ENCODE measurements at regions not wholly inside any gene's neighbourhood (a gene's known extent, or its start where the extent isn't known, plus 50 kb on each side); places are given as distances from the start of the nearest gene placed in this dataset.

- H3K27ac ChIP-seq = no peak overlapping the region
- DNase-seq (ENCODE audit: low read depth in 1 of 2, low spot score in 1 of 2) (no peak), ATAC-seq (no peak), FAIRE-seq (no peak)
- H3K4me1 ChIP-seq = no peaks in the 10 kb centered on the region
- ChIA-PET CTCF (no interaction called here), POLR2A (no interaction called here)
- no peak overlapping the region for H3K4me3 ChIP-seq
- 0% methylated on average over 1 of the region's 1 CpG for WGBS (ENCODE audit: missing lambda C conversion rate)
- no peak for TF ChIP-seq SREBF2 (IDR thresholded peaks at IDR 0.05)
- TF ChIP-seq ZNF302 (CRISPR knock-in tag; IDR thresholded peaks at IDR 0.05) = no peak
- TF ChIP-seq EHF (CRISPR knock-in tag; IDR thresholded peaks at IDR 0.05) = no peak
- TF ChIP-seq REST (IDR thresholded peaks at IDR 0.05) = no peak
- TF ChIP-seq CTCF (IDR thresholded peaks at IDR 0.05) = no peak
- TF ChIP-seq TFCP2L1 (CRISPR knock-in tag; IDR thresholded peaks at IDR 0.05) = no peak
- TF ChIP-seq ESRRA (IDR thresholded peaks at IDR 0.05; ENCODE audit: borderline replicate concordance, low read length) = no peak
- TF ChIP-seq TP53 (CRISPR knock-in tag; IDR thresholded peaks at IDR 0.05) = no peak
- TF ChIP-seq MAX (IDR thresholded peaks at IDR 0.05) = no peak
- no peak for TF ChIP-seq CEBPB (IDR thresholded peaks at IDR 0.05)
- TF ChIP-seq JUNB (IDR thresholded peaks at IDR 0.05) = no peak
- no peak for TF ChIP-seq JUN (IDR thresholded peaks at IDR 0.05)
- no peak for TF ChIP-seq ZC3H11A (IDR thresholded peaks at IDR 0.05)
- no peak overlapping the region for H3K4me2 ChIP-seq
- no peaks in the 10 kb centered on the region for H3K9me3 ChIP-seq
Measured at GRCh38 chr1:216997831-216998230, 274.6 kb upstream of the ESRRG start.

GRCh38 chr1:216997069-216997468 lies 273.8 kb upstream of the ESRRG start:
- H3K4me1 ChIP-seq = no peaks in the 10 kb centered on the region
- no peak for DNase-seq (ENCODE audit: low read depth in 1 of 2, low spot score in 1 of 2)
- no peak for ATAC-seq
- FAIRE-seq = no peak
- no peak overlapping the region for H3K27ac ChIP-seq
- ChIA-PET POLR2A (no interaction called here), CTCF (no interaction called here)
- TF ChIP-seq RCOR1 (IDR thresholded peaks at IDR 0.05; ENCODE audit: low read depth, low read length) (no peak), NFE2L2 (conservative IDR thresholded peaks at IDR 0.05; ENCODE audit: low read length) (no peak)
- no peak overlapping the region for H3K4me2 ChIP-seq
- H3K4me3 ChIP-seq = no peak overlapping the region
- 27% methylated on average over 3 of the region's 3 CpGs for WGBS (ENCODE audit: missing lambda C conversion rate)
- no peaks in the 10 kb centered on the region for H3K9me3 ChIP-seq

- Histone ChIP-seq H3K4me3 (no peak overlapping the region), H3K4me2 (no peak overlapping the region), H3K9me3 (no peaks in the 10 kb centered on the region), H3K4me1 (no peaks in the 10 kb centered on the region), H3K27ac (no peak overlapping the region)
- ATAC-seq (no peak), DNase-seq (ENCODE audit: low read depth in 1 of 2, low spot score in 1 of 2) (no peak), FAIRE-seq (no peak)
- ChIA-PET CTCF (no interaction called here), POLR2A (no interaction called here)
- 0% methylated on average over 1 of the region's 1 CpG for WGBS (ENCODE audit: missing lambda C conversion rate)
- TF ChIP-seq CHD4 (IDR thresholded peaks at IDR 0.05; ENCODE audit: borderline replicate concordance) = no peak
- no peak for TF ChIP-seq MYC (IDR thresholded peaks at IDR 0.05; ENCODE audit: borderline replicate concordance, low read length)
- TF ChIP-seq POLR2A (IDR thresholded peaks at IDR 0.05; ENCODE audit: low read length) = no peak
Measured at GRCh38 chr1:216984536-216984935, 261.3 kb upstream of the ESRRG start.

- FAIRE-seq (no peak), DNase-seq (ENCODE audit: low read depth in 1 of 2, low spot score in 1 of 2) (no peak), ATAC-seq (no peak)
- no peak for TF ChIP-seq ZSCAN20 (CRISPR knock-in tag; IDR thresholded peaks at IDR 0.05)
- Histone ChIP-seq H3K4me2 (no peak overlapping the region), H3K4me3 (no peak overlapping the region), H3K27ac (no peak overlapping the region), H3K9me3 (no peaks in the 10 kb centered on the region), H3K4me1 (no peaks in the 10 kb centered on the region)
- 22% methylated on average over 5 of the region's 6 CpGs for WGBS (ENCODE audit: missing lambda C conversion rate)
- ChIA-PET POLR2A (no interaction called here), CTCF (no interaction called here)
Measured at GRCh38 chr1:216983823-216984222, 260.6 kb upstream of the ESRRG start.

All from A549 (cell line).